ENCODE measurements at regions not wholly inside any gene's neighbourhood (a gene's known extent, or its start where the extent isn't known, plus 50 kb on each side); places are given as distances from the start of the nearest gene placed in this dataset.

GRCh38 chr21:14748662-14749061 lies 202.5 kb upstream of the SAMSN1 start:
- intact Hi-C loops (cut with DNase I; ENCODE audit: low total_unique reads) = no loop called here
- TF ChIP-seq POLR2AphosphoS5 (IDR thresholded peaks at IDR 0.05) (no peak), CTCF (IDR thresholded peaks at IDR 0.05) (no peak), POLR2A (IDR thresholded peaks at IDR 0.05) (no peak)
- no peaks in the 10 kb centered on the region for H3K27me3 ChIP-seq
- DNase-seq (ENCODE audit: low spot score in 2 of 2) = no peak
- no peak overlapping the region for H3K4me3 ChIP-seq
- no peaks in the 10 kb centered on the region for H3K36me3 ChIP-seq
- H3K9me3 ChIP-seq = no peaks in the 10 kb centered on the region
- no peak overlapping the region for H3K27ac ChIP-seq
- H3K4me1 ChIP-seq = no peaks in the 10 kb centered on the region

DNA sequence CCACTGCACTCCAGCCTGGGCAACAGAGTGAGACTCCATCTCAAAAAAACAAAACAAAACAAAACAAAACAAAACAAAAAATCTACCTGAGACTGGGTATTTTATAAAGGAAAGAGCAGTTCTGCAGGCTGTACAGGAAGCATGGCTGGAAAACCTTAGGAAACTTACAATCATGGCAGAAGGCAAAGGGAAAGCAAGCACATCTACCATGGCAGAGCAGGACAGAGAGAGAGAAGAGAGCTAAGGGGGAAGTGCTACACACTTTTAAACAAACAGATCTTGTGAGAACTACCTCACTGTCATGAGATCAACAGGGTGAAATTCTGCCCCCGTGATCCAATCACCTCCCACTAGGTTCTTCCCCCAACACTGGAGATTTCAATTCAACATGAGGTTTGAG lies 198.3 kb upstream of the SAMSN1 start:
- Histone ChIP-seq H3K27ac (no peak overlapping the region), H3K27me3 (no peaks in the 10 kb centered on the region), H3K4me1 (no peaks in the 10 kb centered on the region), H3K36me3 (no peaks in the 10 kb centered on the region), H3K9me3 (no peaks in the 10 kb centered on the region), H3K4me3 (no peak overlapping the region)
- intact Hi-C loops (cut with DNase I; ENCODE audit: low total_unique reads) = no loop called here
- DNase-seq (ENCODE audit: low spot score in 2 of 2) = no peak
- TF ChIP-seq CTCF (IDR thresholded peaks at IDR 0.05) (no peak), POLR2AphosphoS5 (IDR thresholded peaks at IDR 0.05) (no peak), POLR2A (IDR thresholded peaks at IDR 0.05) (no peak)

- no peaks in the 10 kb centered on the region for H3K9me3 ChIP-seq
- no peak overlapping the region for H3K27ac ChIP-seq
- no peaks in the 10 kb centered on the region for H3K4me1 ChIP-seq
- no peak for DNase-seq (ENCODE audit: low spot score in 2 of 2)
- intact Hi-C loops (cut with DNase I; ENCODE audit: low total_unique reads) = no loop called here
- no peak for TF ChIP-seq CTCF (IDR thresholded peaks at IDR 0.05)
- TF ChIP-seq POLR2A (IDR thresholded peaks at IDR 0.05) = no peak
- H3K4me3 ChIP-seq = no peak overlapping the region
- no peaks in the 10 kb centered on the region for H3K36me3 ChIP-seq
- H3K27me3 ChIP-seq = no peaks in the 10 kb centered on the region
Measured at GRCh38 chr21:14742119-14742518, 196.0 kb upstream of the SAMSN1 start.

GRCh38 chr21:14741256-14741655 lies 195.1 kb upstream of the SAMSN1 start:
- Histone ChIP-seq H3K4me3 (no peak overlapping the region), H3K27ac (no peak overlapping the region), H3K36me3 (no peaks in the 10 kb centered on the region), H3K27me3 (no peaks in the 10 kb centered on the region), H3K4me1 (no peaks in the 10 kb centered on the region), H3K9me3 (no peaks in the 10 kb centered on the region)
- intact Hi-C loops (cut with DNase I; ENCODE audit: low total_unique reads) = no loop called here
- no peak for DNase-seq (ENCODE audit: low spot score in 2 of 2)
- TF ChIP-seq POLR2AphosphoS5 (IDR thresholded peaks at IDR 0.05) = no peak
- TF ChIP-seq CTCF (IDR thresholded peaks at IDR 0.05) = no peak
- TF ChIP-seq POLR2A (IDR thresholded peaks at IDR 0.05) = no peak

- no peaks in the 10 kb centered on the region for H3K36me3 ChIP-seq
- DNase-seq (ENCODE audit: low spot score in 2 of 2) = no peak
- H3K27ac ChIP-seq = no peak overlapping the region
- H3K27me3 ChIP-seq = no peaks in the 10 kb centered on the region
- intact Hi-C loops (cut with DNase I; ENCODE audit: low total_unique reads) = no loop called here
- TF ChIP-seq POLR2A (IDR thresholded peaks at IDR 0.05) = no peak
- no peak for TF ChIP-seq POLR2AphosphoS5 (IDR thresholded peaks at IDR 0.05)
- no peak for TF ChIP-seq CTCF (IDR thresholded peaks at IDR 0.05)
- no peaks in the 10 kb centered on the region for H3K9me3 ChIP-seq
- H3K4me3 ChIP-seq = no peak overlapping the region
- H3K4me1 ChIP-seq = no peaks in the 10 kb centered on the region
Measured at GRCh38 chr21:14740692-14741091, 194.6 kb upstream of the SAMSN1 start.
